GM18870 (cell line): ENCODE measurements at regions not wholly inside any gene's neighbourhood (a gene's known extent, or its start where the extent isn't known, plus 50 kb on each side); places are given as distances from the start of the nearest gene placed in this dataset.
"Not testable (repeated sequence)": the region's sequence is repeated elsewhere in the genome, so short reads cannot be mapped to it uniquely, and the experiment has no call there.

ENCODE experiments used
- ATAC-seq: cut with Tn5 transposase; IDR thresholded peaks from one replicate; pipeline ENCODE4 v1.9.1; 2021; ENCODE audit warnings: moderate library complexity; ENCODE audit not compliant: unreplicated experiment

- ATAC-seq: not testable (repeated sequence)
These were observed 131.1 kb upstream of the LPP start for GRCh38 chr3:188022902-188023301.

DNA sequence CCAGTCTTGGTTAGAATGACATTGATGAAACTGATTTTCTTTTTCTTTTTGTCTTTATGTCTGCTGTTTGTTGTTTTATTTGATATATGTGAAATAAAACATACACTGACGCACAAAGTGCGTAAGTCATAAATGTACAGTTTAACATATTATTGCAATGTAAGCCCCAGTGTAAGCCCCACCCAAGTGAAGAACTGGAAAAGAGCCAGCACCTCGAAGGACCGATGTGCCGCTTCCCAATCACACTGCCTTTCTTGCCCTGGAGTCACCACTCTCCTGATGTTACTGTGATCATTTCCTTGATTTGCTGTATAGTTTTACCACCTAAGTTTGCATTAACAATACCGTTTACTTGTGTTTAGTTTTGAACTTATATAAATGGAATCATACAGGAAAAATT is 128.4 kb upstream of the LPP start:
- no peak for ATAC-seq

GRCh38 chr3:188026191-188026968 is 127.6 kb upstream of the LPP start:
- ATAC-seq: no peak

DNA sequence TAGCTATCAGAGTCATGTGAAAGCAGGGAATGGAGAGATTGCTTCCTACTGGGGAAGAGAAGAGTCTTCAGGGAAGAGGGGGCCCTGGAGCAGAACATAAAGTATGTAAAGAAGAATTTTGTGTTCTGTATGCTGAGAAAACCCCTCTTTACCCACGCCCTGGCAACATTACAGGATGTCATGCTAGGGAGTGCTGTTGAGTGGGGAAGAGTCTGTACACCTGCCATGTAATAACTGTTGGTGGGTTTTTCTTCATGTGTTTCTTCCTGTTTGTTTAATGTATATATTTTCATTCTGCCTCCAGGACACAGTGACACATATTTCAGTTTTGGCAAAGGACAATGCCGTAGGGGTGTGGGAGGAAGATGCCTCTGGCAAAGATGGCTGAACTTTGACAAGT is 122.8 kb upstream of the LPP start:
- no peak for ATAC-seq

DNA sequence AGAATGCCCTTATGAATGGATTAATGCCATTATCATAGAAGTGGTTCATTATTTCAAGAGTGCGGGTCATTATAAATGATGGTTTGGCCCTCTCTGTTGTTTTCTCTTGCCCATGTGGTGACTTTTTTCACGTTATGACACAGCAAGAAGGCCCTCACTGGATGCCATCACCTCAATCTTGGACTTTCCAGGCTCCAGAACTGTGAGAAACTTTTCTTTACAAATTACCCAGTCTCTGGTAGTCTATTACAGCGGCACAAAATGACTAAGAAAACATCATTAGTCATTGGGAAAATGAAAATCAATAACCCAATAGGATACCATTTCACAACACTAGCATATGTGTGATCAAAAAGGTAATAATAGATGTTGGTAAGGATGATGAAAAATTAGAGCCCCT is 119.0 kb upstream of the LPP start:
- ATAC-seq: no peak

GRCh38 chr3:188036375-188037194 is 117.4 kb upstream of the LPP start:
- ATAC-seq: no peak

DNA sequence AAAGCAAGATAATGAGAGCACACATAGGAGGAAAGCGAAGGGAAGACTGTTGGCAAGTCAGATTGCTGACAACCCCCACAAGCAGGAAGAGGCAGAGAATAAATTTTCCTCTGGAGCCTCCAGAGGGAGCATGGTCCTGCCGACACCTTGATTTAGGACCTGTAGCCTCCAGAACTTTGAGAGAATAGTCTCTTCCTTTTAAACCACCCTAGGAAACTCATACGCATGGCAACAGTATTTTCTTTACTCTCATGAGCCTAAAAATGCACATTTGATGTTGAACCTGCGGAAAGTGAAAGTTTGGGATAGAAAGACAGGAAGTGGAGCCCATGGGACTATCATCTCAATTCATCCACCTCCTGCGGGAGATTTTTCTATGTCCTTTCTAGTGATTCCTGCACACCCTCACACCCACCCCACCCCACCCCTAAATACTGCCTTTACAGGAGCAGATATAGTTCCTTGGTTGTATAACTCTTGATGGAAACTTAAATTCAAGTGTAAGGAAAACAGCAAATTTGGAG is 116.7 kb upstream of the LPP start:
- ATAC-seq: no peak

DNA sequence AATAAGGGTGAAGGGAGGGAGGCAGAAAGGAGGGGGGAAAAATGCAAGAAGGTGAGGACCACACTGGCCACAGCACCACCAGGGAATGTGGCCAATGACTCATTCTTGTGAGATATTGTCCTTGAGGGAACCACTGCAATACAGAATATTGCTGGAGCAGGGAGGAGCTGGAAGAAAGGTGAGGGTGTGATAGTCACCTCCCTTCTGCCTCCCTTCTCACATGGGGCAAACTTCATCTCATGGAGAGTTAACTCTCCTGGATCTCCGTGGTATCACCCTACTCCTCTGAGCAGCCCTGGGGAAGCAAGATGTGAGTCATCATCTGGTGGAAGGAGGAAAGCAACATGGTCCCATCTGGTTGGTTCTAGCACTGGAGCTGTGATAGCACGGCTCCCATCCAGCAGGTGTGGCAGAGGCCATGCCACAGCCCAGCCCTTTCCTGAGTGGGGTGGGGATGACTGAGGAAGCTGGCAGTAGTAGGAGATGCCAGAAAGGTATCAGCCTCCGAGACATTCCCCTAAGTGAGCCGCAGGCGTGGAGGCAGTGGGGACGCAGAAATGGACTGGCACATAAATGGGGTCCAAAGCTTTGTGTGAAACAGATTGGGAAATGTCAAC is 115.9 kb upstream of the LPP start:
- no peak for ATAC-seq

GRCh38 chr3:188041193-188041592 is 112.8 kb upstream of the LPP start:
- ATAC-seq: no peak

DNA sequence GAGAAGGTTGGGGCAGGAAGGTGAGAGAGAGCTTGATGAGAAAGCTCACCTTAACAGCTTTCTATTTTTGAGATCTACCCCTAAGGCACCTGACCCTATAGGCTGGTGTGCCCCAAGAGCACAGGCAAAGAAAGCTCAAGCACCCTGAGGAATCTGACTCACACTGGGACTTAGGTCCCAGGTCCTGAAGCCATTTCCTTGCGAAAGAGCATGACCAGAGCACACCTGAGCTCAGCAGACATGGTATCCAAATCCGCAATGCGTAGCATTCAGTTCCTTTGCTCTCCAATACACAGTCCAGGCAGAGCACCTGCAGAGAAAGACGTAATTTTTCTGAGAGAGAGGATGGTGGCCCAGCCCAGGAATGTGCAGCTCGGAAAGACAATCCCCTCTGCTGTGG is 112.1 kb upstream of the LPP start:
- no peak for ATAC-seq

DNA sequence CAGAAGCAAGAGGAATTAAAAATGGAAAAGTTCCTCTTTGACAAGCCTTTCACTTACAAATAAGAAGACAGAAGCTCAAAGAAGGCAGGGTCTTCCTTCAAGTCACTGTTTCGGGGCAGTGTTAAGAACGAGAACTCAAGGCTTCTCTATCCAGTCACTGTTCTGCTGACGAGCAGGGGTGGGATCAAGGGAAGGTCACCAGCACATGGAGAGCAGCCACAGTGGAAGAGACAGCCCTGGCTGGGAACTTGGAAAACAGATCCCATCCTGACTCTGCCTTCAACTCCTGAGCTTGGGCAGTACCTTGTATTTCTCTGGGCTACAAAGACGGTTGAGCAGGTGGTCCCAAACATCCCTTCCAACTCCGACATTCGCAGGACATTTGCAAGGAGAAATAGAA is 111.5 kb upstream of the LPP start:
- no peak for ATAC-seq

DNA sequence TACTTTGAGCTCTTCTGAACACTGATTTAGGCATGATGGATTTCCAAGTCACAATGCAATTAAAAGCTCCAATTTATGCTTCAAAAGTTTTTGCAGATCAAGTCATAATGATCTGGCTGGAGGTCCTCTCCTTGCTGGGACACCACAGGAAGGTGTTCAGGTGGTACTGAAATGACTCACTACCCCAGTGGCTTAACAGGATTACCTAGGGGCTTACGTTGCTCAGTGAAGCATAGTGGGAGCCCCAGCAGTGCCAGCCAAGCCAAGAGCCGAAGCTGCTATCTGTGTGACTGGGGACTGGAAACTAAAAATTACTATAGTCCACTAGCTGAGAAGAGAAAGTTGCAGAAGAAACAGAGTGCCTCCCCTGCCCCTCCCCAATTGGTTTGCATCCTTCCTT is 110.1 kb upstream of the LPP start:
- no peak for ATAC-seq

GRCh38 chr3:188046561-188047211 is 107.3 kb upstream of the LPP start:
- no peak for ATAC-seq

GRCh38 chr3:188047536-188047935 is 106.4 kb upstream of the LPP start:
- ATAC-seq: no peak

DNA sequence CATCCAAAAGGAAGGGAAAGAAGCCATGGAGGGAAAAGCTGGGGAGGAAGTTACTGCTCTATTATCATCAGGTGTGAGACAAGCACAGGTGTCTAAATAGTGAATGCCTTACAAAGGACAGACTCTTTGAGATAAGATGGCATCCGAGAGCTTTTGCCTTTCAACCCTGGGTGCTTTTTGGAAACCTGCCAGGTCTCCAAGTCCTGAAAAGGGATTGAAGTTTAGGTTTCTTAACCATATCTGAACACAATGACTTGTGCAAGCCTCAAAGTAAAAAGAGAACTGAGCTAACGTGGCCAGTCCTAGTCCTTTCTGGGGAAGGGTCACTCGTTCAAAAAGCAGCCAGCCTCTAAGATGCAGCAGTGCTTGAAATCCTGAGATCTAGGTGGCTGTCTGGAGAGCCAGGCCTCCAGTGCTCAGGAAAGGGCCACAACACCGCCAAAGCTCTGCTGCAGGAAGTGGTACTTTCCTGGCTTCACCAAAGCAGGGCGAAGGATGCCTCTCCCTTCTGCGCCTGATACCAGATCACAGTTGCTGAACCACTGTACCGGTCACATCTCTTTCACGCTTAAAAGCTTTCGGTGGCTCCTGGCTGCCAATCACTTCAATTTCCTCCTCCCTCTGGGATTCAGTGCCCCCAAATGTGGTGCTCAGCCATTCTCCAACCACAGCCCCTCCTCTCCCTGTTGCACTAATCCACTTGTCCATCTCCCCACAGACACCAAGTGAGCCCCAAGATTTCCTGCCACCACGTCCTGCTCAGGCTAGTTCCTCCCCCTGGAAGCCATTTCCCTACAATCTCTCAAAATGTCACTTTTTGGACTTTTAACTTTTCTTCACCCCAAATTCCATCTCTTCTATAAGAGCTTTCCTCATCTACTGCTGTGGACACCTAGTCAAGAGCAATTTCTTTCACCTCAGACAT is 104.1 kb upstream of the LPP start:
- no peak for ATAC-seq

DNA sequence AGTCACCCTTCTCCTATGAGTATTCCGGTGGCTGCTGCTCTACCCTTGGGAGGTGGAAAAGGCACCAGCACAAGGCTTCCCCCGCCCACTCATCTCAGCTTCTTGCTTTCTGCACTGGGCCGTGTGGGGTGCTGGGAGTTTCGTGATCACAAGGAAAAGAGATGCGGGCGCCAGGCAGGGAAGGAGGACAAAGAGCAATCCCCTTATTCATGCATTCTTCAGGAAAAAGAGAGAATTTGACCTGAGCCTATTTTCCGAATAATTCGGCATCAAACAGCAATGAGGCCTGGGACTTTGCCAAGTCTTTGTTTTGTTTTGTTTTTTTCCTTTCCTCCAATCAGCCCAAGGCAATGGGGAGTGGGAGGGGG is 102.2 kb upstream of the LPP start:
- no peak for ATAC-seq

- ATAC-seq: no peak
These were observed 101.6 kb upstream of the LPP start for GRCh38 chr3:188052169-188053035.

DNA sequence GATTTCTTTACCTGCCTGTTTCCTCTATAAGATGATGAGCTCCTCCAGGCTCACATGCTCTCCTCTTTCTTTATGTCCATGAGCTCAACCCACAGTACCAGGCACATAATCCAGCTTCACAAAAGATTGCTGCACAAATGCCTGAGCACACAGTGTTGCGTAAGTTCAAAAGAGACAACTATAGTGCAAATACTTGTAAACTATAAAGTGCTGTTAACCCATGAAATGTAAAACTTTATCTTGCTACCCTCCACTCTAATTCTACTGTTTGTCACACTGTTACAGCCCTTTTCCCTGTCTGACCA is 101.0 kb upstream of the LPP start:
- ATAC-seq: no peak

GRCh38 chr3:188053710-188054380 is 100.1 kb upstream of the LPP start:
- no peak for ATAC-seq
